WI38 (cell line): ENCODE measurements at regions not wholly inside any gene's neighbourhood (a gene's known extent, or its start where the extent isn't known, plus 50 kb on each side); places are given as distances from the start of the nearest gene placed in this dataset.

ENCODE experiments used
- H3K4me3 ChIP-seq: 2 replicates; pipeline ENCODE4 v1.5.1; 2011; ENCODE audit warnings: low read depth, mild to moderate bottlenecking, control low read depth, low read length
- TF ChIP-seq, protein P1 (sequence below): IDR thresholded peaks from 2 replicates; pipeline ENCODE4 v1.5.1; 2012; ENCODE audit warnings: low read depth, mild to moderate bottlenecking, control low read depth, low read length

DNA sequence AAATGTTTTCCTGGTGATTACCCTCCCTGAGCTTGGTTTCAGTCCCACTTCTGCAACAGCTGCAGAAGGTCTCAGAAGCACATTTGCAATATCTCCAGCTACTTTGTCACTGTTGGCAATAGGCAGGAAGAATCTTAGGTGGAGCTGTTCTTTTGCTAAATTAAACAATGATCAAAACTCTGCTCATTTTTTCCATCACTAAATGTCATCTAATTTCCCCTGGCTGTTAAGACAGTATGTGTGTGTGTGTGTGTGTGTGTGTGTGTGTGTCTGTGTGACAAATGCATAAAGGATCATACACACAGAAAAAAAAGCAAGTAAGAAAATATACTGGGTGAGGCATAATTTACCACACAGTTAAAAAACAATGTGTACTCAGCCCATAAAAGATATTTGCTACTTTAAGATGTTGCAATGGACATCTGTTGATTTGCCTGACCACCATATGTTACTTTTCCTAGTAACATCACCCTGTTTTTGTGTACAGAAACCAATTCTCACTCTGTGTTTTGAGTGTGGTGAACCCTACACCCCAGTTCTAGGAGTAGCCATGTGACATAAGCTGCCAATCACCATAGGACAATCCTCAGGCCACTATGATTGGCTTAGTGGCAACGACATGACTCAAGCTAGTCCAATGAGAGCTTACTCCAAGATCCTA lies 572.6 kb upstream of the CLINT1 start:
- no peak overlapping the region for H3K4me3 ChIP-seq
- TF ChIP-seq, protein P1, sequence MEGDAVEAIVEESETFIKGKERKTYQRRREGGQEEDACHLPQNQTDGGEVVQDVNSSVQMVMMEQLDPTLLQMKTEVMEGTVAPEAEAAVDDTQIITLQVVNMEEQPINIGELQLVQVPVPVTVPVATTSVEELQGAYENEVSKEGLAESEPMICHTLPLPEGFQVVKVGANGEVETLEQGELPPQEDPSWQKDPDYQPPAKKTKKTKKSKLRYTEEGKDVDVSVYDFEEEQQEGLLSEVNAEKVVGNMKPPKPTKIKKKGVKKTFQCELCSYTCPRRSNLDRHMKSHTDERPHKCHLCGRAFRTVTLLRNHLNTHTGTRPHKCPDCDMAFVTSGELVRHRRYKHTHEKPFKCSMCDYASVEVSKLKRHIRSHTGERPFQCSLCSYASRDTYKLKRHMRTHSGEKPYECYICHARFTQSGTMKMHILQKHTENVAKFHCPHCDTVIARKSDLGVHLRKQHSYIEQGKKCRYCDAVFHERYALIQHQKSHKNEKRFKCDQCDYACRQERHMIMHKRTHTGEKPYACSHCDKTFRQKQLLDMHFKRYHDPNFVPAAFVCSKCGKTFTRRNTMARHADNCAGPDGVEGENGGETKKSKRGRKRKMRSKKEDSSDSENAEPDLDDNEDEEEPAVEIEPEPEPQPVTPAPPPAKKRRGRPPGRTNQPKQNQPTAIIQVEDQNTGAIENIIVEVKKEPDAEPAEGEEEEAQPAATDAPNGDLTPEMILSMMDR: no peak

DNA sequence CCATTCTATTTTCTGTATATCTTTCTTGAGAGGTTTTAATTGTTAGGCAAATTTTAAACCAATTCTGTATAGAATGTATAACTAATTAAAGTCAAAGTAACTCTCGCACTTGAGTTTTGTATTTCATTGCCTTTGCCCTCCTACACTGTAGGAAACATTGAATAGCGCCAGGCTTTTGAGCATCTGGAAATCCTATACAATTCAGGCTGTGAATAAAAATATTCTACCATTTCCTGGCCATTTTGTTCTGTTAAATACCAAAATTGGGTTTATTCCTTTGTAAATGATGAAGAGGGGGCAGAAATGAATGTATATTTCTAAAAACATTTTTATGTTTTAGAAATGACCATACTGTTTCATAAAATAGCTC lies 571.8 kb upstream of the CLINT1 start:
- TF ChIP-seq, protein P1: no peak
- no peak overlapping the region for H3K4me3 ChIP-seq

DNA sequence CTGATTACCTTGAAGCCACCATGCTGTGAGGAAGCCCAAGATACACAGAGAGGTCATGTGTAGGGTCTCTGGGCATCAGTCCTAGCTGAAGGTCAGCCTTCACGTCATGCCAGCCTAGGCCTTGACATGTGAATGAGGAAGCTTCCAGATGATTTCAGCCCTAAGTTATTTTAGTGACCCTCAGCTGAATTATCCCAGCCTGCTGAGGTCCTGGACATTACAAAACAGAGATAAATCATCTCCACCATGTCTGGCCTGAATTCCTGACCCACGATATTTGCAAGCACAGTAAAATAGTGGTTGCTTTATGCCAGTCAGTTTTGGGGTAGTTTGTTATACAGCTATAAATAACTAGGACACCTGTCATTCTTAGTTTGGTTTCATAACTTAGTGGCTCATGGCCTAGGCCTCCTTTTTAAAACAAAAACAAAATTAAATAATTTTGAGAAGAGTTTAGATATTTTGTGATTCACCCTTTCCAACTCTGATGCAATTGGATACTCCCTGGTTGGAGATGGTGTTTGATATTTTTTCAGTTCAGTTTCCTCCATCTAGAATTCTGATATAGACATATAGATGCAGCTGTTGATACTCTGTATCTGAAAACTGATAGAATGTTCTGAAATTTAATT lies 571.3 kb upstream of the CLINT1 start:
- H3K4me3 ChIP-seq: no peak overlapping the region
- TF ChIP-seq, protein P1: no peak

DNA sequence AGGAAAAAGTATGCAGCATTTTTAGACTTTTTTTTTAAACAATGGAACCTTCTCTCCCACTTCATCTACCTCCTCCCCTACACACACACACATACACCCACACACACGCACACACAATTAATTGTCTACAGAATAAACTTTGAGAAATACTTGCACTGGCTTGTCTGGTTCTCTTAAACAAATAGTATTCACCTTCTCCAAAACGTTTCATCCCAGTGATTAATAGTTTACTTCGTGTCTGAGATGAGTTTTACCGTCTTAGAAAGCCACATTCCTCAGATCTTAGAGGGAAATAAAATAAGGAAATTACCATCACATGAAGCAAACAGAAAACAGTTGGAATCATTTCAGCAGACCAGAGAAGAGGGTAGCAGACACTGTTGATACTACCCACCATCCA lies 570.6 kb upstream of the CLINT1 start:
- no peak overlapping the region for H3K4me3 ChIP-seq
- TF ChIP-seq, protein P1: no peak

DNA sequence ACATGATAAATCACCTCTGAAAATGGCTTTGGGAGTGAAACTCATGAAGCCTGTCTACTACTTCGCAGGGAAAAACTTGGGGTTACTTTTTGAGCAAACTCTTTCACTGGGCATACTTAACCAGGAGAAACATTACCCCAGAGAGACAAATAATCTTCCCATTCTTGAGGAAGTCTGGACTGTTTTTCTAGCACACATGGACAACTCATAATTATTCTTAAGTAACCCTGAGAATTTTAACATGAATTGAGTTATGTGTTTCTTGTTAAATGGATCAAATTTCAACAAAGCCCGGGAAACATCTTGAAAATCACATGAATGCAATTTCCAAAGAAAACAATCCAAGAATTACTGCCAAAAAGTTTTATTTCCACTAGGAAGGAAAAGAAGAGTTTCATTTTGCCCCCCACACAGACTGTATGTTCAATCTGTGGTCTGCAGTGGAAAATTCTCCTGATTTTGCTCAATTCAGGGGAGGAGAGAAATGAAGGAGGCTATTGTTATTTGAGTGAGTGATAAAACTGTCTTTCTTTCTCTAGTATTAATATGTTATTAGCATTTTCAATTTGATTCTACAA lies 564.8 kb upstream of the CLINT1 start:
- TF ChIP-seq, protein P1: no peak

DNA sequence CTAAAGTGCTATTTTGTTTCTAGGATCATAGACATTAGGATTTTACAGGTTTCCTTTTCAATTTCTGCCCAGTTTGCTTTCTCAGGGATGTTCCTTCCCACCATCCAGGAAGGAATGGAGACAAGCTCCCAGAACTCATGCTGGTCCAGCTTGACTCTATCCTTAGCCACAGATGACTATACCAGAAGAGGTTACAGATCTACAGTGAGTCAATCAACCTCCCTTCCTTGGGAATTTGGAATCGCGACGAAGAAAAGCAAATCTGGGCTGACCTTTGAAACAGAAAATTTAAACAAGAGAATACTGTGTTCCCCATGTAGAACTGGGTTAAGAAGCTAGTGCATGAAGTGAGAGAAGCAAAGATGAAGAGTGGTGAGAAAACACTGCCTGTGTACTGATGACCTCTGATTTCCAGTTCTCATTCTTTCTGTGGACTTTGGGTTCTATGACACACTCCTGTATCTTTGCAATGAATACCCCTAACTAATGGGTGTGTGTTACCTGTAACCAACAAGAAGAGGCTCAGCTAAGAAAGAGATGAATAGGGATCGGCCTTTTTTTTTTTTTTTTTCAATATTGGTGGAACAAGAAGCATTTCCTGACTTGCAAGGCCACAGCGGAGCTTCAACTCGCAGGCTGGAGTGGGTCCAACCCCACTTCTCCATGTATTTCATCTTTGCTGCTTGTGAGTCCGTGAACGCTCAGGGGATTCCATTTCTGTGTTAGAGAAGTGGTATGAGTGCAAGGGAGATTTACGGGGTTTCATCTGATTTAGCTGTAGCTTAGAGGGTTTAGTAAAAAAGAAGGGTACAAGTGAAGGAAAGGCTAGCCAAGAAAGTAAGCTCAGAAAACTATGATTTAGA lies 563.9 kb upstream of the CLINT1 start:
- TF ChIP-seq, protein P1: no peak

More for the DNA sequence above, 564.8 kb upstream of the CLINT1 start:
- H3K4me3 ChIP-seq: no peak overlapping the region

More for the DNA sequence above, 563.9 kb upstream of the CLINT1 start:
- H3K4me3 ChIP-seq: no peak overlapping the region
